HEK293 (cell line): ENCODE measurements at regions not wholly inside any gene's neighbourhood (a gene's known extent, or its start where the extent isn't known, plus 50 kb on each side); places are given as distances from the start of the nearest gene placed in this dataset.

ENCODE experiments used
- CTCF ChIA-PET: fragments of 350-600 bp; formaldehyde crosslinking; extraction: SDS; loops from one replicate; lab custom pipeline; 2021; ENCODE audit warnings: antibody characterized with exemption; lab: Yijun Ruan, JAX
- POLR2A ChIA-PET: fragments of 300-600 bp; formaldehyde crosslinking; extraction: SDS; loops from one replicate; lab custom pipeline; 2020; ENCODE audit warnings: antibody characterized with exemption, inconsistent platforms; lab: Yijun Ruan, JAX
- H3K27ac ChIP-seq: fragments of 200-500 bp; sonication (Bioruptor generic); 2 replicates; pipeline ENCODE4 v1.5.1; 2014; ENCODE audit warnings: low read depth, low read length, control low read depth, inconsistent platforms; ENCODE audit errors: extremely low read depth
- H3K36me3 ChIP-seq, 2 experiments: fragments of 200-500 bp in 1 of 2; sonication (Bioruptor generic) in 1 of 2; 1 replicate in 1 of 2; 2 replicates in 1 of 2; pipeline ENCODE4 v1.5.1; 2014 to 2017; ENCODE audit warnings: inconsistent platforms in 2 of 2, low read length in 2 of 2; ENCODE audit not compliant: control insufficient read depth in 2 of 2, insufficient read depth in 1 of 2
- H3K4me1 ChIP-seq: fragments of 200-500 bp; sonication (Bioruptor generic); 2 replicates; pipeline ENCODE4 v1.5.1; 2014; ENCODE audit warnings: mild to moderate bottlenecking, low read length, inconsistent platforms; ENCODE audit not compliant: control insufficient read depth, insufficient read depth
- H3K4me3 ChIP-seq: 2 replicates; pipeline ENCODE4 v1.5.1; 2011; ENCODE audit warnings: low read depth, mild to moderate bottlenecking, control low read depth, low read length, moderate library complexity
- H3K9me3 ChIP-seq: fragments of 200-500 bp; sonication (Bioruptor generic); 2 replicates; pipeline ENCODE4 v1.5.1; 2014; ENCODE audit warnings: low read depth, low read length, inconsistent platforms; ENCODE audit not compliant: control insufficient read depth, insufficient read depth
- BCL11B ChIP-seq: fragments of 450-650 bp; formaldehyde crosslinking; IDR thresholded peaks from 2 replicates; pipeline ENCODE4 v1.5.1; 2016; ENCODE audit warnings: low read depth, missing biosample characterization, missing genetic modification characterization
- EGR2 ChIP-seq: fragments of 450-650 bp; formaldehyde crosslinking; IDR thresholded peaks from 2 replicates; pipeline ENCODE4 v1.5.1; 2016; ENCODE audit warnings: low read depth, missing biosample characterization, missing genetic modification characterization
- HOXD13 ChIP-seq: sonication (generic); formaldehyde crosslinking; IDR thresholded peaks from 2 replicates; pipeline ENCODE4 v1.8.0; 2022; ENCODE audit warnings: missing genetic modification reagents, borderline replicate concordance
- KLF17 ChIP-seq: fragments of 450-650 bp; formaldehyde crosslinking; IDR thresholded peaks from 2 replicates; pipeline ENCODE4 v1.5.1; 2016; ENCODE audit warnings: missing biosample characterization, missing genetic modification characterization
- PBX3 ChIP-seq: sonication (generic); formaldehyde crosslinking; IDR thresholded peaks from 2 replicates; pipeline ENCODE4 v1.8.1; 2022; ENCODE audit warnings: mild to moderate bottlenecking, moderate library complexity, missing genetic modification reagents
- PRDM4 ChIP-seq: fragments of 450-650 bp; formaldehyde crosslinking; IDR thresholded peaks from 2 replicates; pipeline ENCODE4 v1.5.1; 2017; ENCODE audit warnings: missing biosample characterization, missing genetic modification characterization
- REPIN1 ChIP-seq: fragments of 450-650 bp; formaldehyde crosslinking; IDR thresholded peaks from 2 replicates; pipeline ENCODE4 v1.5.1; 2017; ENCODE audit warnings: missing biosample characterization, missing genetic modification characterization, low read depth
- ZBTB17 ChIP-seq: fragments of 450-650 bp; formaldehyde crosslinking; IDR thresholded peaks from 2 replicates; pipeline ENCODE4 v1.5.1; 2016; ENCODE audit warnings: missing biosample characterization, missing genetic modification characterization
- ZBTB44 ChIP-seq: fragments of 450-650 bp; IDR thresholded peaks from 2 replicates; pipeline ENCODE4 v1.5.1; 2018; ENCODE audit warnings: missing biosample characterization, mild to moderate bottlenecking, missing genetic modification characterization
- ZBTB49 ChIP-seq: fragments of 450-650 bp; formaldehyde crosslinking; IDR thresholded peaks from 2 replicates; pipeline ENCODE4 v1.5.1; 2016; ENCODE audit warnings: missing biosample characterization, missing genetic modification characterization, low read depth
- ZFHX2 ChIP-seq: fragments of 450-650 bp; formaldehyde crosslinking; conservative IDR thresholded peaks from 2 replicates; pipeline ENCODE4 v1.5.1; 2016; ENCODE audit warnings: missing biosample characterization, missing genetic modification characterization
- ZNF302 ChIP-seq: fragments of 450-650 bp; formaldehyde crosslinking; IDR thresholded peaks from 2 replicates; pipeline ENCODE4 v1.5.1; 2016; ENCODE audit warnings: missing biosample characterization, missing genetic modification characterization, low read depth
- ZNF350 ChIP-seq: fragments of 450-650 bp; formaldehyde crosslinking; IDR thresholded peaks from 2 replicates; pipeline ENCODE4 v1.5.0; 2017; ENCODE audit warnings: missing biosample characterization, mild to moderate bottlenecking, missing genetic modification characterization
- ZNF354C ChIP-seq: fragments of 450-650 bp; formaldehyde crosslinking; IDR thresholded peaks from 2 replicates; pipeline ENCODE4 v1.5.1; 2016; ENCODE audit warnings: missing biosample characterization, missing genetic modification characterization, low read depth, borderline replicate concordance
- ZNF404 ChIP-seq: fragments of 450-650 bp; formaldehyde crosslinking; IDR thresholded peaks from 2 replicates; pipeline ENCODE4 v1.5.1; 2017; ENCODE audit warnings: missing biosample characterization, missing genetic modification characterization
- ZNF416 ChIP-seq: fragments of 450-650 bp; formaldehyde crosslinking; IDR thresholded peaks from 2 replicates; pipeline ENCODE4 v1.5.1; 2016; ENCODE audit warnings: missing biosample characterization, missing genetic modification characterization
- ZNF423 ChIP-seq: fragments of 450-650 bp; formaldehyde crosslinking; IDR thresholded peaks from 2 replicates; pipeline ENCODE4 v1.5.1; 2016; ENCODE audit warnings: missing biosample characterization, missing genetic modification characterization
- ZNF514 ChIP-seq: fragments of 450-650 bp; formaldehyde crosslinking; IDR thresholded peaks from 2 replicates; pipeline ENCODE4 v1.5.1; 2016; ENCODE audit warnings: missing biosample characterization, missing genetic modification characterization
- ZNF530 ChIP-seq: fragments of 450-650 bp; formaldehyde crosslinking; IDR thresholded peaks from 2 replicates; pipeline ENCODE4 v1.5.1; 2016; ENCODE audit warnings: low read depth, missing biosample characterization, missing genetic modification characterization
- ZNF555 ChIP-seq: fragments of 450-650 bp; formaldehyde crosslinking; conservative IDR thresholded peaks from 2 replicates; pipeline ENCODE4 v1.5.1; 2017; ENCODE audit warnings: missing biosample characterization, mild to moderate bottlenecking, missing genetic modification characterization, inconsistent platforms
- ZNF580 ChIP-seq: fragments of 450-650 bp; formaldehyde crosslinking; IDR thresholded peaks from 2 replicates; pipeline ENCODE4 v1.5.1; 2016; ENCODE audit warnings: missing biosample characterization, missing genetic modification characterization
- ZNF623 ChIP-seq: fragments of 450-650 bp; formaldehyde crosslinking; IDR thresholded peaks from 2 replicates; pipeline ENCODE4 v1.5.1; 2016; ENCODE audit warnings: missing biosample characterization, missing genetic modification characterization
- ZNF626 ChIP-seq: fragments of 450-650 bp; sonication (Bioruptor Pico); formaldehyde crosslinking; IDR thresholded peaks from 2 replicates; pipeline ENCODE4 v1.5.1; 2018; ENCODE audit warnings: missing biosample characterization, missing genetic modification characterization, inconsistent platforms
- ZNF704 ChIP-seq: fragments of 450-650 bp; formaldehyde crosslinking; IDR thresholded peaks from 2 replicates; pipeline ENCODE4 v1.5.1; 2016; ENCODE audit warnings: missing biosample characterization, missing genetic modification characterization
- ZXDB ChIP-seq: fragments of 450-650 bp; formaldehyde crosslinking; IDR thresholded peaks from 2 replicates; pipeline ENCODE4 v1.5.1; 2016; ENCODE audit warnings: missing biosample characterization, missing genetic modification characterization

- CTCF ChIA-PET: no interaction called here
- TF ChIP-seq ZNF350 (tag by site-specific recombination) (no peak), ZNF514 (tag by site-specific recombination) (no peak), ZNF623 (tag by site-specific recombination) (no peak), ZNF530 (tag by site-specific recombination) (no peak), ZNF354C (tag by site-specific recombination) (no peak), ZBTB49 (tag by site-specific recombination) (no peak)
- POLR2A ChIA-PET: no interaction called here
- Histone ChIP-seq H3K4me1 (no peaks in the 10 kb centered on the region), H3K9me3 (no peaks in the 10 kb centered on the region), H3K4me3 (no peak overlapping the region), H3K36me3 (no peaks in the 10 kb centered on the region), H3K27ac (no peak overlapping the region)
Measured at GRCh38 chr5:128800377-128800776, 164.9 kb upstream of the SLC27A6 start.

- Histone ChIP-seq H3K4me3 (no peak overlapping the region), H3K36me3 (no peaks in the 10 kb centered on the region), H3K4me1 (no peaks in the 10 kb centered on the region), H3K9me3 (no peaks in the 10 kb centered on the region)
- POLR2A ChIA-PET: no interaction called here
- CTCF ChIA-PET: interaction anchor here (0.6 kb wide), 1 partner anchor 141 kb away, joined by 6 read pairs; no protein-coding TSS in a partner anchor
- TF ChIP-seq ZNF302: no peak
- TF ChIP-seq ZBTB17 (tag by site-specific recombination): no peak
- TF ChIP-seq PBX3: no peak
- TF ChIP-seq ZNF580 (tag by site-specific recombination): no peak
- no peak for TF ChIP-seq ZNF704
- TF ChIP-seq EGR2 (tag by site-specific recombination): no peak
- TF ChIP-seq PRDM4 (tag by site-specific recombination): no peak
- TF ChIP-seq ZFHX2: no peak
- TF ChIP-seq KLF17 (tag by site-specific recombination): no peak
- no peak for TF ChIP-seq HOXD13
- no peak for TF ChIP-seq ZNF404 (tag by site-specific recombination)
- no peak for TF ChIP-seq REPIN1 (tag by site-specific recombination)
- TF ChIP-seq ZNF555 (tag by site-specific recombination): no peak
- no peak for TF ChIP-seq ZNF423 (tag by site-specific recombination)
- no peak for TF ChIP-seq BCL11B (tag by site-specific recombination)
- TF ChIP-seq ZNF416: no peak
- no peak for TF ChIP-seq ZXDB (tag by site-specific recombination)
- no peak for TF ChIP-seq ZNF626
- no peak for TF ChIP-seq ZBTB44
- TF ChIP-seq, all 188 proteins: peak for 0
- H3K27ac ChIP-seq: no peak overlapping the region
Measured at GRCh38 chr5:128813317-128814070, 151.8 kb upstream of the SLC27A6 start.
